HG03558 (cell line): ENCODE measurements at regions not wholly inside any gene's neighbourhood (a gene's known extent, or its start where the extent isn't known, plus 50 kb on each side); places are given as distances from the start of the nearest gene placed in this dataset.

Experiments
- ATAC-seq: cut with Tn5 transposase; IDR thresholded peaks from one replicate; pipeline ENCODE4 v1.9.1; 2021; ENCODE audit warnings: moderate number of reproducible peaks; ENCODE audit not compliant: unreplicated experiment; ENCODE audit errors: extremely low read depth

GRCh38 chr6:120675886-120676285 is 658.4 kb downstream of the TBC1D32 start:
- ATAC-seq, result no peak

DNA sequence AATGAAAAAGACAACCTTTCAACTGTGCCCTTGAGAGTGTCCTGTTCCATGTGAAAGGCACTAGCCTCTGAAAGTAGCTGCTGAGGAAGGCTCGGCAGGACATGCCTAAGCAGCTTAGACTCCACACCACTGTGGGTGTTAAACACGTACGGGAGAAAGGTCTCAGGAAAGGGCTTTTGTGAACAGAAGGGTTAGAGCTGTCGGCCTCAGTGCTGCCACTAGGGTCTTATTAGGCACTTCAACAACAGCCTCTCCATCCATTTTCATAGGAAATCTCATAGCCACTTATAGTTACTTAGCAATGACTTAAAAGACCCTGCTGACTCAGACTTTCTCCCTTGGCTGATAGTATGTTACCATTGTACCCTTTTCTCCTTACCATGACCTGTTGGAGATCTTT is 662.8 kb downstream of the TBC1D32 start:
- no peak for ATAC-seq

- no peak for ATAC-seq
These were observed 681.8 kb downstream of the TBC1D32 start for GRCh38 chr6:120652506-120652905.

DNA sequence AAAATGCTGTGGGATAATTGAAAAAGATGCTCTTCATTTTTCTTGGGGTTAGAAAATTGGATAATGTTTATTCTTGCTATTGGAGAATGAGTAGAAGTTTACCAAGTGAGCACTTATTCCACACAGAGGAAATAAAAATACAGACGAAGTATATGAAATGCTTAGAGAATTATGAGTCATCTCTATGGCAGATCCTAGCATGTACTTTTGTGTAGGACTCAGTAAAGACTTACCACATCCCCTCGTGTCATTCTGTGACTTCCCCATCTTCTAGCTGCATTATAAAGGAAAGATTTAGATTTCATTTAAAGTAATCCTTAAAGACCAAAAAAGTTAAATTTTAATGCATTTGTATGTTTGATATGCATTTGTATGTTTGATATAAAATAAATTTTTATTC is 685.6 kb downstream of the TBC1D32 start:
- no peak for ATAC-seq

GRCh38 chr6:120646101-120646500 is 688.2 kb downstream of the TBC1D32 start:
- no peak for ATAC-seq

- ATAC-seq, result no peak
These were observed 701.3 kb downstream of the TBC1D32 start for GRCh38 chr6:120632975-120633374.

GRCh38 chr6:120627612-120628011 is 706.7 kb downstream of the TBC1D32 start:
- ATAC-seq, result no peak

DNA sequence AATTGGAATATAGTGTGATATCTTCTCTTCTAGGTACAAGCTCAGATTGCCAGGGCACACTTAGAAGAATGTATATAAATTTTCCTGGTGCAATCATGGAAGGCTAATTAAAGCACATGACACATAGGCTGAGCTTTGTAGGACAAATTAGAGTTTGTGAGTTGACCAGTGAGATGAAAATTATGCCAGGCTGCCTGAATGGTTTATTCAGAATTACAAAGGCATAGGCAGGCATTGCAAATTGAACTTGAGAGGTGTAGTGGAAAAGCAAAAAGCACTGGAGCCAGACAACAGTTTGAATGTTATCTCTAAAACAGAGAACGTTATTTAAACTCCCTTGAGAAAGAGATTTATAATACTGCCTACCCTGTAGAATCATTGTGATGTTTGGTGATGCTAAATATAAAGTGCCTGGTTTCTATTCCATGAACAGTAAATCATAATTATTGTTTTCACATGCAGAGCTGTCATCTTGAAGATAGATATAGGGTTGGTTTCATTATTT is 712.1 kb downstream of the TBC1D32 start:
- no peak for ATAC-seq

GRCh38 chr6:120620900-120621299 is 713.4 kb downstream of the TBC1D32 start:
- ATAC-seq, result no peak

DNA sequence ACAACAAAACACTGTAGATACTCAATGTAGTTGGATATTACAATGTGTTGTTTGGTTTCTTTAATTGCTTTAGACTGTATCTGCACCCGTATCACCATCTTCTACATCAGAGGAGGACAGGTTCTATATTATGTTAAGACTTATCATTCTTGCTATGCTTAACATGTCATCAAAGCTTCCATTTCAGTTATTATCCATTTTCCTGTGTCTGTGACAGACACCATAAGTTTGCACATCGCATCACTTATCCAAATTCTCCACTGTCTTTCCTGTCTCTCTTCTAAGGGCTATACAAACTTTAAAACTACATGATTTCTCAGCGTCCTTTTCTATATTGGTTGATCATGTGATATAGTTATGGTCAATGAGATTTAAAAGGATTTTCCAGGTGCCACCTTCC is 719.0 kb downstream of the TBC1D32 start:
- ATAC-seq, result no peak

GRCh38 chr6:120614723-120615122 is 719.6 kb downstream of the TBC1D32 start:
- no peak for ATAC-seq

DNA sequence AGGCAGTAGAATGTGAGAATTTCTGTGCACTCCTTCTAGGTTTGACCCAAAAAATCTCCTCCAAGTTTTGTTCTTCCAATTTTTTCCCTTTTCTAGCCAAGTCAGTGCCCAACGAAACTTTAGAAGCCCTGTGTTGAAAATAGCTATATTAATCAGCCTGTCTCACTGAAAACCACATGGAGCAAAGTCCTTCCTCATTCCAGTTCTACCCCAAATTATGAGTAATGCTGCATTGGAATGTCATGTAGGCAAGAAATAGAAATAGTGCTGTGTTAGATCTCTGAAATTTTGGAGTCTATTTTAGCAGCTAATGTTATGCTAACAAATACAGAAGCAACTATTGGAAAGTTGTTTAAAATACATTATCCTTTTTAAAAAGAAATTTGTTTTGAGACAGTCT is 725.5 kb downstream of the TBC1D32 start:
- ATAC-seq, result no peak

- no peak for ATAC-seq
These were observed 727.5 kb downstream of the TBC1D32 start for GRCh38 chr6:120606743-120607142.

GRCh38 chr6:120604510-120604909 is 729.8 kb downstream of the TBC1D32 start:
- no peak for ATAC-seq

DNA sequence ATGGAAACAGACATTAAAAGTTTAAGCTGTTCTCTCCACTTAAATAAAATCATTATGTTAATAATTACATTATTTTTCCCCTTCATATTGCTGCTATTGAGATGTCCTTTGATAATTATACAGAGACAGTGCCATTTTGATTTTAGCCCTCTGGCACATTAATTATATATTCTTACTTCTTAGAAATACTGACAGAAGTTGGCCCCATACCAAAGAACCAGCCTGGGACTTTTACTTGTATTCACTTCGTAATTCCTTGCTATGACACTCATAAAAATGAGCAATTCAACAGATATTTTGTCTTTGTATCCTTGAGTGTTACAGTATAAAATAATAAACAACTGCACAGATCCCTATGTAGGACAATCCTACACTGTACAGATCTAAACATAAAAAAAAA is 743.7 kb downstream of the TBC1D32 start:
- no peak for ATAC-seq

GRCh38 chr6:120588424-120588823 is 745.9 kb downstream of the TBC1D32 start:
- ATAC-seq, result no peak

- no peak for ATAC-seq
These were observed 746.9 kb downstream of the TBC1D32 start for GRCh38 chr6:120587381-120587780.

DNA sequence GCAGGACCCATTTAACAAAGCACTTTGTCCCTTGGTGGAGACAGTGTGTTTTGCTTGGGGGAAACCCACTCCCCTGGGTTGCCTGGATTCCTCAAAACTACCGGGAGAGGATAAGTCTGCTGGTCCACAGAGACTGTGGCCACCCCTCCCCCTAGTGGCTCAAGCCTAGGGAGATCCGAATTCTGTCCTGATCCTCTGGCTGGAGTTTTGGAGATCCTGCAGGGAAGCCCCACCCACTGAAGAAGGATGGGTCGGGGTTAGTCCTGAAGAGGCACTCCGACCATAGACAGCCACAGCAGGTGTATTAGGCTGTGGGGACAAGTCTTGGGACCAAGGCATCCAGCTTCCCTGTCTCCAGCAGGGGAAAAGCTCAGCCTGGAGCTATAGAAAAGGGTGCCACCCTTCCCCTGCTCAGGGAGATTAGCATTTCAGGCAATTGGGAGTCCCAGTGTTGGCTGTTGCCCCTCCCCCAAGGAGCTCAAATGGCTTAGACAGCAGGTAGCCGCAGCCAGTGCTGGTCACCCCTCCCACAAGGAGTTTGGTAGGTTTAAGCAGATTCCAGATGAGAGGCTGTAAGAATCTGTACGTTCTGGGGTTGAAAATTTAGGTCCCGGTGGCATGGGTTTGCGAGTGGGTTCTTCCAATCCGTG is 750.0 kb downstream of the TBC1D32 start:
- no peak for ATAC-seq

GRCh38 chr6:120576061-120576460 is 758.2 kb downstream of the TBC1D32 start:
- ATAC-seq, result no peak

DNA sequence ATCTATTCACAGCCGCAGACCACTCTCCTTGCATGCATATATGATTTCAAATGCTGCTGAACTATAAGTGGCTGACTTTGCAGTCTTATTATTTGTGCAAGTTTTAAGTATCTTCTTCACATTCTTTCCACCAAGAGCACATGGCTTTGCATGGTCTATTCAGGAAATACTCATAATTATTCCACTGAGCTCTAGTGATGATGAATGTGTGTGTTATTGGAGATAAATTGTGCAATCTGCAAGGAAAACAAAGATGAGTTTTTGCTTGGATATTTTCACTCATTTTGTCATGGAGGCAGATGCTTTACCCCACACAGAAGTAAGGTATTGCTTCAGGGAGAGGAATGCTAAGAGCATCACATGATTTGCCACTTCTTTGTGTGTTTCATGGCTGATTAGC is 764.6 kb downstream of the TBC1D32 start:
- no peak for ATAC-seq

DNA sequence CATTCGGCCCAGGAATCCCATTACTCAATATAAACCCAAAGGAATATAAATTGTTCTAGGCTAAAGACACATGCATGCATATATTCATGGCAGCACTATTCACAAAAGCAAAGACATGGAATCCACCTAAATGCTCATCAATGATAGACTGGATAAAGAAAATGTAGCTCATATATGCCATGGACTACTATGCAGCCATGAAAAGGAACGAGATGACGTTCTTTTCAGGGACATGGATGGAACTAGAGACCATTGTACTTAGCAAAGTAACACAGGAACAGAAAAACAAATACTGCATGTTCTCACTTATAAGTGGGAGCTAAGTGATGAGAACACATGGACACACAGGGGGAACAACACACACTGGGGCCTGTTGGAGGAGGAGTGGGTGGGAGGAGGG is 769.5 kb downstream of the TBC1D32 start:
- no peak for ATAC-seq

DNA sequence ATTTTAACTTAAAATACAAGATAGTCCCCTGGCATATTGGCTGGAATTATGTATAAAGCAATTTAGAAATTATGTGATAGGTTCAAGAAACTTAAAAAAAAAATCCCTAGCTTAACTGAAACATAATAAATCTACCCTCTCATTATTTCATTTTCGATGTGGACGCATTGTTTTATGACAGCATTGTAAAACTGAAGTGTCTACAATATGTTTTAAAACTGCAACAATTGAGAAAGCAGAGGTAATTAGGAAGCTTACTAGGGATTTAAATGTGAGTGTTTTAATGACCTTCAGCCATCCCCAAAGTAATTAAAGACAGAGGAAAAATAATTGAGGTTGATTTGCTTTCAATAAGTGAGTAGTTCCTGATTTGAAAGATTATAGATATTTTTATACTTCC is 776.0 kb downstream of the TBC1D32 start:
- no peak for ATAC-seq

DNA sequence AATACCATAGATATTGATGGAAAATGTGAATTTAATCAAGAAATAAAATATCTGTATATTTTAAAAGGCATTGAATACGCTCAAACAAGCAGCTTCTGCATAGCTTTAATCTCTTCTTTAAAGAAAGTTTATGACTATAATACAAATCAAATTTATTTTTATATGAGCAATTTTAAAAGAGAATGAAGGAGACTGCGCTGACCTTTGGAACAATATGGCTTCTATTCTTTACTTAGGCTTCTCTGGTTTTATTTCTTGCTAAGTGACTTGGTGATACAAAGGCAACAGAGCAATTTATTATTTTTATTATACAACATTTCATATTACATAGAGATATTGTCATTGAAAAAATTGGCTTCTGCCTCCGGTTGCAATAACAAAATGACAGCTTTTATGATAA is 776.7 kb downstream of the TBC1D32 start:
- ATAC-seq, result no peak
